Activated naive CD8-positive, alpha-beta T cell treated with anti-CD3 and anti-CD28 coated beads, Interleukin-2, amount 50 U/mL, for 24 hours (primary cell): ENCODE measurements at regions not wholly inside any gene's neighbourhood (a gene's known extent, or its start where the extent isn't known, plus 50 kb on each side); places are given as distances from the start of the nearest gene placed in this dataset.
"Not testable (repeated sequence)": the region's sequence is repeated elsewhere in the genome, so short reads cannot be mapped to it uniquely, and the experiment has no call there.

Source experiments
- ATAC-seq: fragments of 150-1000 bp; cut with Tn5 transposase; one replicate; pipeline ENCODE4 v1.10.0; 2021
- DNase-seq: peaks from one replicate; pipeline ENCODE4 v3.0.0; 2021
- H3K27ac Mint-ChIP-seq: one replicate; pipeline ENCODE4 v1.8.0; 2021; ENCODE audit warnings: mild to moderate bottlenecking, mixed read lengths
- H3K27me3 Mint-ChIP-seq: one replicate; pipeline ENCODE4 v1.8.0; 2021; ENCODE audit warnings: mixed read lengths
- H3K36me3 Mint-ChIP-seq: one replicate; pipeline ENCODE4 v1.8.0; 2021; ENCODE audit warnings: low read depth, mixed read lengths
- H3K4me1 Mint-ChIP-seq: one replicate; pipeline ENCODE4 v1.8.0; 2021; ENCODE audit warnings: mixed read lengths
- H3K4me3 Mint-ChIP-seq: one replicate; pipeline ENCODE4 v1.8.0; 2021; ENCODE audit warnings: mild to moderate bottlenecking, moderate library complexity, mixed read lengths
- H3K9me3 Mint-ChIP-seq: one replicate; pipeline ENCODE4 v1.8.0; 2021; ENCODE audit warnings: mixed read lengths

DNA sequence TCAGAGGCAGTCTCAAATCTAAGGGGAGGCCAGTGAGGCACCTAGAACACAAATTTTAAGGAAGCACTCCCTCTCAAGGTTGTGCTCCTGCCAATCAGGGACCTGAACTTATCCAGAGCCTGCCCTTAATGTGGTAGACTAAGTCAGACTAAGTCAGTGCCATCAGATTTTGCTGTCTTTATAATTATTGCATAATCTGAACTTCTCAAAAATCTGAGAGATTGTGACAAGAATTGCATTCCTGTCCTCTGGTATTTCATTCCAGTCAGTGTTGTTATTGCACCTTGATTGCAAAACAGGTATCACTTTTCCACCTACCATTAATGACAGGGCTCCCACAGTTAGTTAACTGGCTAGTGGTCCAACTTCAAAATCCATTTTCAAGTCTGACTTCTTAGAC lies 197.1 kb upstream of the HCN1 start:
- ATAC-seq (no peak), DNase-seq (no peak)
- peaks cover 19% of the 10 kb centered on the region for H3K9me3 Mint-ChIP-seq
- no peak overlapping the region for H3K4me3 Mint-ChIP-seq
- H3K27me3 Mint-ChIP-seq, result no peaks in the 10 kb centered on the region
- no peaks in the 10 kb centered on the region for H3K36me3 Mint-ChIP-seq
- H3K4me1 Mint-ChIP-seq, result no peaks in the 10 kb centered on the region
- no peak overlapping the region for H3K27ac Mint-ChIP-seq

DNA sequence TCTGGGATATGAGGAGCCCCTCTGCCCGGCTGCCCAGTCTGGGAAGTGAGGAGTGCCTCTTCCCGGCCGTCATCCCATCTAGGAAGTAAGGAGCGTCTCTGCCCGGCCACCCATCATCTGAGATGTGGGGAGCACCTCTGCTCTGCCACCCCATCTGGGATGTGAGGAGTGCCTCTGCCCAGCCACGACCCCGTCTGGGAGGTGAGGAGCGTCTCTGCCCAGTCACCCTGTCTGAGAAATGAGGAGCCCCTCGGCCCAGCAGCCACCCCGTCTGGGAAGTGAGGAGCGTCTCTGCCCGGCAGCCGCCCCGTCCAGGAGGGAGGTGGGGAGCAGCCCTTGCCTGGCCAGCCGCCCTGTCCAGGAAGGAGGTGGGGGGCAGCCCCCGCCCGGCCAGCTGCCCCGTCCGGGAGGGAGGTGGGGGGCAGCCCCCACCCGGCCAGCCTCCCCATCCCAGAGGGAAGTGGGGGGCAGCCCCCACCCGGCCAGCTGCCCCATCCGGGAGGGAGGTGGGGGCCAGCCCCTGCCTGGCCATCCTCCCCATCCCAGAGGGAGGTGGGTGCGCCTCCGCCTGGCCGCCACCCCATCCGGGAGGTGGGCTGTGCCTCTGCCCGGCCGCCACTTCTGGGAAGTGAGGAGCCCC lies 194.4 kb upstream of the HCN1 start:
- not testable (repeated sequence) for DNase-seq, H3K27ac Mint-ChIP-seq, H3K4me3 Mint-ChIP-seq, H3K4me1 Mint-ChIP-seq, H3K27me3 Mint-ChIP-seq, H3K36me3 Mint-ChIP-seq, ATAC-seq
- H3K9me3 Mint-ChIP-seq, result peaks cover 15% of the 10 kb centered on the region

- Mint-ChIP-seq H3K27ac (no peak overlapping the region), H3K4me3 (no peak overlapping the region), H3K36me3 (no peaks in the 10 kb centered on the region), H3K27me3 (no peaks in the 10 kb centered on the region), H3K4me1 (no peaks in the 10 kb centered on the region), H3K9me3 (peaks cover 17% of the 10 kb centered on the region)
- DNase-seq (no peak), ATAC-seq (no peak)
These were observed 166.6 kb upstream of the HCN1 start for GRCh38 chr5:45862763-45863162.

DNA sequence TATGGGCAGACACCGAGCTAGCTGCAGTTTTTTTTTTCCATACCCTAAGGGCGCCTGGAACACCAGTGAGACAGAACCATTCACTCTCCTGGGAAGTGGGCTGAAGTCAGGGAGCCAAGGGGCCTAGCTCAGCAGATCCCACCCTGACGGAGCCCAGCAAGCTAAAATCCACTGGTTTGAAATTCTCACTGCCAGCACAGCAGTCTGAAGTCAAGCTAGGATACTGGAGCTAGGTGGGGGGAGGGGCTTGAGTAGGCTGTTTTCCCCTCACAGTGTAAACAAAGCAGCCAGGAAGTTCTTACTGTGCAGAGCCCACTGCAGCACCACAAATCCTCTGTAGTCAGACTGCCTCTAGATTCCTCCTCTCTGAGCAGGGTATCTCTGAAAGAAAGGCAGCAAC lies 151.7 kb upstream of the HCN1 start:
- Mint-ChIP-seq H3K27me3 (no peaks in the 10 kb centered on the region), H3K27ac (no peak overlapping the region), H3K4me3 (no peak overlapping the region), H3K9me3 (peaks cover 36% of the 10 kb centered on the region), H3K4me1 (no peaks in the 10 kb centered on the region), H3K36me3 (no peaks in the 10 kb centered on the region)
- DNase-seq (no peak), ATAC-seq (no peak)

GRCh38 chr5:45826055-45826454 lies 129.9 kb upstream of the HCN1 start:
- DNase-seq, result no peak
- H3K27ac Mint-ChIP-seq, result no peak overlapping the region
- no peaks in the 10 kb centered on the region for H3K4me1 Mint-ChIP-seq
- H3K36me3 Mint-ChIP-seq, result no peaks in the 10 kb centered on the region
- ATAC-seq, result no peak
- H3K27me3 Mint-ChIP-seq, result no peaks in the 10 kb centered on the region
- no peak overlapping the region for H3K4me3 Mint-ChIP-seq
- peaks cover 34% of the 10 kb centered on the region for H3K9me3 Mint-ChIP-seq

GRCh38 chr5:45800331-45800730 lies 104.2 kb upstream of the HCN1 start:
- peaks cover 39% of the 10 kb centered on the region for H3K9me3 Mint-ChIP-seq
- no peaks in the 10 kb centered on the region for H3K27me3 Mint-ChIP-seq
- H3K4me3 Mint-ChIP-seq, result no peak overlapping the region
- no peaks in the 10 kb centered on the region for H3K4me1 Mint-ChIP-seq
- DNase-seq (no peak), ATAC-seq (no peak)
- H3K27ac Mint-ChIP-seq, result no peak overlapping the region
- H3K36me3 Mint-ChIP-seq, result no peaks in the 10 kb centered on the region

- ATAC-seq (no peak), DNase-seq (no peak)
- Mint-ChIP-seq H3K36me3 (no peaks in the 10 kb centered on the region), H3K27me3 (no peaks in the 10 kb centered on the region), H3K27ac (no peak overlapping the region), H3K9me3 (peaks cover 31% of the 10 kb centered on the region), H3K4me1 (no peaks in the 10 kb centered on the region), H3K4me3 (no peak overlapping the region)
These were observed 103.2 kb upstream of the HCN1 start for GRCh38 chr5:45799388-45799787.

- no peaks in the 10 kb centered on the region for H3K27me3 Mint-ChIP-seq
- no peak for DNase-seq
These were observed 100.9 kb upstream of the HCN1 start for GRCh38 chr5:45796959-45797553.

GRCh38 chr5:45795458-45795857 lies 99.3 kb upstream of the HCN1 start:
- DNase-seq (no peak), ATAC-seq (no peak)
- Mint-ChIP-seq H3K4me3 (no peak overlapping the region), H3K36me3 (no peaks in the 10 kb centered on the region), H3K27me3 (no peaks in the 10 kb centered on the region), H3K27ac (no peak overlapping the region), H3K4me1 (no peaks in the 10 kb centered on the region), H3K9me3 (peaks cover 17% of the 10 kb centered on the region)

More at GRCh38 chr5:45796959-45797553, 100.9 kb upstream of the HCN1 start:
- ATAC-seq, result no peak
- Mint-ChIP-seq H3K9me3 (peaks cover 23% of the 10 kb centered on the region), H3K4me1 (no peaks in the 10 kb centered on the region), H3K27ac (no peak overlapping the region), H3K4me3 (no peak overlapping the region), H3K36me3 (no peaks in the 10 kb centered on the region)

- peaks cover 17% of the 10 kb centered on the region for H3K9me3 Mint-ChIP-seq
- ATAC-seq (no peak), DNase-seq (no peak)
- no peak overlapping the region for H3K4me3 Mint-ChIP-seq
- H3K27me3 Mint-ChIP-seq, result no peaks in the 10 kb centered on the region
- H3K4me1 Mint-ChIP-seq, result no peaks in the 10 kb centered on the region
- H3K27ac Mint-ChIP-seq, result no peak overlapping the region
- H3K36me3 Mint-ChIP-seq, result no peaks in the 10 kb centered on the region
These were observed 97.7 kb upstream of the HCN1 start for GRCh38 chr5:45793638-45794532.

DNA sequence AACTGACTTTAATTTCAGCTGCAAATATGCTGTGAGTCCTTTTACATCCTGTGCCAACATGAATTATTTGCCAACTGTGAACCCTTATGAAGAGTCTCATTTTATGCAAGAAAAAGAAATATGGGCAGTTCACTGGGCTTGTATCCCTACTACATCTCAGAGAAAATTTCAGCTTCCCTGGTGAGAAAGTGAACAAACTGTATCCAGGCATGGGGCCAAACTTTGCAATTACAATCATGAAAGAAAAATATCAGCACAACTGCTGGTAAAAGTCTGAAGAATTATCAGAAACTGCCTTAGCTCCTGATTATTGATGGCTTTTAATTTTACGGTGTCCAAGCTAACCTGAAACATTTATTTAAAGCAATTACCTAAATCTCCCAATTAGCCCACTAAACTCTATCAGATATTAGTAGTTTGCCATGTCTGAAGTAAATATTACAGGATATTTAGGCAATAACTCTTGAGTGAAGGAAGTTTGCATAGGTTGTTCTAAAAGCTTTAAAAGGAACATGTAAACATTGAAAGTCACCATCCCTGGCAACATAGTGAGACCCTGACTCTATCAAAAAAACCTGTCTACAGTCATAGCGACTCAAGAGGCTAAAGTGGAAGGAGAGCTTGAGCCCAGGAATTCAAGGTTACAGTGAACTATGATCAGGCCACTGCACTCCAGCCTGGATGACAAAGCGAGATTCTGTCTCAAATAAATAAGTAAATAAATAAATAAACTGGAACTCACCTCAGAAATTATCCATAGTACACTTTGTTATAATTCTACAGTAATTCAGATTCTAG lies 83.9 kb upstream of the HCN1 start:
- H3K4me3 Mint-ChIP-seq, result no peak overlapping the region
- ATAC-seq, result no peak
- no peak for DNase-seq
- no peaks in the 10 kb centered on the region for H3K4me1 Mint-ChIP-seq
- no peaks in the 10 kb centered on the region for H3K36me3 Mint-ChIP-seq
- no peak overlapping the region for H3K27ac Mint-ChIP-seq
- no peaks in the 10 kb centered on the region for H3K27me3 Mint-ChIP-seq
- H3K9me3 Mint-ChIP-seq, result peaks cover 26% of the 10 kb centered on the region

- H3K36me3 Mint-ChIP-seq, result no peaks in the 10 kb centered on the region
- no peak for ATAC-seq
These were observed 78.3 kb upstream of the HCN1 start for GRCh38 chr5:45774528-45774927.

GRCh38 chr5:45772402-45772801 lies 76.2 kb upstream of the HCN1 start:
- peaks cover 27% of the 10 kb centered on the region for H3K9me3 Mint-ChIP-seq
- DNase-seq (no peak), ATAC-seq (no peak)
- H3K4me3 Mint-ChIP-seq, result no peak overlapping the region
- H3K4me1 Mint-ChIP-seq, result no peaks in the 10 kb centered on the region
- H3K36me3 Mint-ChIP-seq, result no peaks in the 10 kb centered on the region
- no peaks in the 10 kb centered on the region for H3K27me3 Mint-ChIP-seq
- no peak overlapping the region for H3K27ac Mint-ChIP-seq

More at GRCh38 chr5:45774528-45774927, 78.3 kb upstream of the HCN1 start:
- Mint-ChIP-seq H3K27me3 (no peaks in the 10 kb centered on the region), H3K4me1 (no peaks in the 10 kb centered on the region), H3K9me3 (peaks cover 32% of the 10 kb centered on the region), H3K4me3 (no peak overlapping the region), H3K27ac (no peak overlapping the region)
- DNase-seq, result no peak

DNA sequence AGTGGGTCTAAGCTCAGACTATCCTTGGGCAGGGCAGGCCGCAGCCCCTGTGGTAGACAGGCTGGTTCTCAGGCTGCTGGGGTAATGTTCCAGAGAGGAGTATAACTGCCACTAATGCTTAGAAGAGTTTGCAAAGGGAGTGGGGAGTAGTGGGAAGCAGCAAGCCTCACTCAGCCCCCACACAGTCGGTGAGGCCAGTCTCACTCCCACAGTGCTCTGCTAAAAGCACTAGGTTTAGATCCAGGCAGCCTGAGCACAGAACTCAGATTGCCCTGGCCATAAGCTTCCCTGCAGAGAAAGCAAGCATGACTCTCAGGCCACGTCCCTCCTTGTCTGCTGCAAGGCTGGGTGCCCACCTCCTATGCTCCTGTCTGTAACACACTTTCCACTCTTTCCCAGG lies 69.4 kb upstream of the HCN1 start:
- no peaks in the 10 kb centered on the region for H3K36me3 Mint-ChIP-seq
- ATAC-seq (no peak), DNase-seq (no peak)
- no peak overlapping the region for H3K4me3 Mint-ChIP-seq
- peaks cover 25% of the 10 kb centered on the region for H3K9me3 Mint-ChIP-seq
- H3K4me1 Mint-ChIP-seq, result no peaks in the 10 kb centered on the region
- H3K27me3 Mint-ChIP-seq, result no peaks in the 10 kb centered on the region
- H3K27ac Mint-ChIP-seq, result no peak overlapping the region
